Transverse colon (tissue), 4 donors: ENCODE measurements at regions not wholly inside any gene's neighbourhood (a gene's known extent, or its start where the extent isn't known, plus 50 kb on each side); places are given as distances from the start of the nearest gene placed in this dataset.

Experiments used
- CTCF ChIP-seq, 5 experiments: fragments of 200-600 bp in 3 of 5; fragments of 450-650 bp in 2 of 5; sonication (generic) in 3 of 5; IDR thresholded peaks; 1 replicate in 2 of 5; 2 replicates in 3 of 5; pipeline ENCODE4 v1.5.1; 2016 to 2017; ENCODE audit warnings: antibody characterized with exemption in 5 of 5, inconsistent platforms in 3 of 5, mild to moderate bottlenecking in 2 of 5, moderate library complexity in 1 of 5
- POLR2A ChIP-seq: fragments of 450-650 bp; IDR thresholded peaks from one replicate; pipeline ENCODE4 v1.6.1; 2016; ENCODE audit warnings: antibody characterized with exemption, mild to moderate bottlenecking, moderate library complexity
- POLR2AphosphoS5 ChIP-seq, 3 donors: sonication (generic); formaldehyde crosslinking; IDR thresholded peaks; one replicate each; pipeline ENCODE4 v1.6.1; 2016; ENCODE audit warnings: antibody characterized with exemption in 3 of 3

- TF ChIP-seq CTCF (IDR thresholded peaks at IDR 0.05) = no peak
- TF ChIP-seq POLR2AphosphoS5 (IDR thresholded peaks at IDR 0.05) = no peak
- TF ChIP-seq POLR2A = no peak
Observed at GRCh38 chr10:69714572-69714971, 84.5 kb downstream of the FAM241B start.
